ENCODE measurements at regions not wholly inside any gene's neighbourhood (a gene's known extent, or its start where the extent isn't known, plus 50 kb on each side); places are given as distances from the start of the nearest gene placed in this dataset.

DNA sequence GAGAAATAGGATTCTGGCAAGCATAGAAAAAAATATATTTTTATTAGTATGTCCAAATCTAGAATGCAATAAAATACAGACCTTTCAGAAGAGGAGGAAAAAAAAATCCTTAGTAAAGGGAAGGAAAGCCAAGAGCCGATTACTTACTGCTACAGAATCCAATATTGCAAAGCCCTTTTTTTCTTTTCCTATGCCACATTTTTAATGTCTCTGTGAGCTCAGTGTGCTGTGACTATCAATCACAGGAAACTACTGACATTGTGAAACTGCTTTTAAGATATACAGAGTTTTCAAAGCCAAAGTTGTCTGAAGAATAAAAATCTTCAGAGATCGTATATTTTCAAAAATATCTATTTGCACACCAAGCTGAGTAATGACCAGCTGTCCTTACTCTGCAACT is 120.4 kb downstream of the CHD9NB start:
- intact Hi-C loops (cut with micrococcal nuclease): no loop called here
- H3K36me3 Mint-ChIP-seq (ENCODE audit: low read depth): no peaks in the 10 kb centered on the region
- DNase-seq (no peak), ATAC-seq (no peak)
- ChIA-PET POLR2A (no interaction called here), CTCF (no interaction called here)
- H3K27ac Mint-ChIP-seq: no peak overlapping the region
- TF ChIP-seq, protein P1, sequence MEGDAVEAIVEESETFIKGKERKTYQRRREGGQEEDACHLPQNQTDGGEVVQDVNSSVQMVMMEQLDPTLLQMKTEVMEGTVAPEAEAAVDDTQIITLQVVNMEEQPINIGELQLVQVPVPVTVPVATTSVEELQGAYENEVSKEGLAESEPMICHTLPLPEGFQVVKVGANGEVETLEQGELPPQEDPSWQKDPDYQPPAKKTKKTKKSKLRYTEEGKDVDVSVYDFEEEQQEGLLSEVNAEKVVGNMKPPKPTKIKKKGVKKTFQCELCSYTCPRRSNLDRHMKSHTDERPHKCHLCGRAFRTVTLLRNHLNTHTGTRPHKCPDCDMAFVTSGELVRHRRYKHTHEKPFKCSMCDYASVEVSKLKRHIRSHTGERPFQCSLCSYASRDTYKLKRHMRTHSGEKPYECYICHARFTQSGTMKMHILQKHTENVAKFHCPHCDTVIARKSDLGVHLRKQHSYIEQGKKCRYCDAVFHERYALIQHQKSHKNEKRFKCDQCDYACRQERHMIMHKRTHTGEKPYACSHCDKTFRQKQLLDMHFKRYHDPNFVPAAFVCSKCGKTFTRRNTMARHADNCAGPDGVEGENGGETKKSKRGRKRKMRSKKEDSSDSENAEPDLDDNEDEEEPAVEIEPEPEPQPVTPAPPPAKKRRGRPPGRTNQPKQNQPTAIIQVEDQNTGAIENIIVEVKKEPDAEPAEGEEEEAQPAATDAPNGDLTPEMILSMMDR (IDR thresholded peaks at IDR 0.05): no peak
- peaks cover 8% of the 10 kb centered on the region for H3K9me3 Mint-ChIP-seq
- H3K4me3 Mint-ChIP-seq: no peak overlapping the region
- H3K27me3 Mint-ChIP-seq: peaks cover 6% of the 10 kb centered on the region
- H3K4me1 Mint-ChIP-seq (ENCODE audit: low read depth): no peaks in the 10 kb centered on the region

DNA sequence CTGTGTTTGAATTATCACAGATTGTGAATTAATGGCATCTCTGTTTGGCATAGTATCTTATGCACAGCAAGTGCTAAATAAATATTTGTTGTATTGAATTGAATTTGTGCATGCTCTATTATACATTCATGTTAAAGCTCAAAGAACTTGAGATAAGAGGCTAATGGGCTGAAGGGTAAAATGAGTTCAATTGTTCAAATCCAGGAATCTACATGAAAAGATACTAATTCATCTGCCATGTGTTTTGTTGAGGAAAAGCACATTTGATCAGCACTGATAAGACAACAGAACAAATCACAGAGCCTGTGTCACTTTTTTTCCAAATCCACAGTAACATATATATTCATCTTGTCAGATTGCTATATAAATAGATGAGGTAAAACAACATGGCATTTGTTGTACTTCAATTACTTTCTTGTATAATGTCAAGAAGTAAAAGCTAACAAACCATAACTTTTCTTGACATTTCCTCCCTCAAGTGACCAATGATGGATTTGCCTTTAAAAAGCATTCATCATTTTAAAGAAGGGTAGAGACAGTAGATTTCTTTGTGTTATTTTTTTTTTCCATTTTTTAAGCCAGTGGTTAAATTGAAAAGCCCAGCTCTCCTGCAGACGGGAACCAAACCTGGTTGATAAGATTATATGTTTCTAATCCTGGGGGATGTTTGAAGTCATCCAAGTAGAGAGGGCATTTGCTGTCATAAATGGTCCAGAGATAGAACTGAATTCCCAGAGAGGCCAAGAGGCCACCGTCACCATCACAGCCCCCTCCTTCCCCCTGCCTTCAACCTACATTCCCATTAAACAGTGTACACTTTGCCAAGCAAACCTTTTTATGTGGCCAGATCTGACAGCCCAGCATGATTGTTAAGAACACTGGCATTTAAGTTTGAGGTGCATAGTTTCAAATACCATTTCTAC is 123.0 kb downstream of the CHD9NB start:
- TF ChIP-seq, protein P1 (IDR thresholded peaks at IDR 0.05): no peak
- peaks cover 9% of the 10 kb centered on the region for H3K9me3 Mint-ChIP-seq
- no peaks in the 10 kb centered on the region for H3K36me3 Mint-ChIP-seq (ENCODE audit: low read depth)
- CTCF ChIA-PET: no interaction called here
- H3K4me3 Mint-ChIP-seq: no peak overlapping the region
- no peak overlapping the region for H3K27ac Mint-ChIP-seq
- no peak for DNase-seq
- no peak for ATAC-seq
- intact Hi-C loops (cut with micrococcal nuclease): no loop called here
- H3K4me1 Mint-ChIP-seq (ENCODE audit: low read depth): peaks cover 4% of the 10 kb centered on the region
- H3K27me3 Mint-ChIP-seq: peaks cover 4% of the 10 kb centered on the region
- POLR2A ChIA-PET: no interaction called here

DNA sequence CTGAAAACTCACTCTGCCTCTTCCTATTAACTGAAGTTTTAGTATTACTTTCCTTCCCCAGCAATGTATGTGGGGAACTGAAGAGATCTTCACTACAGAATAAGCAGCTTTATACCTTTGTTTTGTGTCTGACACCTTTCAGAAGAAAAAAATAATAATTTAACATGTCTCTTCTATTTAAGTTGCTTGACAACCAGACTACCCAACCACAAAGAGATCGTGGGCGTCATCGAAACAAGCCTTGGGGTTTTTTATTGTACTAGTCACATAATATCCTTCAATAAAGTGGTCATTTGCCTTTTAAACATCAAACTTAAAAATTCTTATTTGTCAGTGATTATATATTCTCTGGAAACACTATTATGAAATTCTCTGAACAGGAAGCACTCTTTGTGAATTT is 123.7 kb downstream of the CHD9NB start:
- TF ChIP-seq, protein P1 (IDR thresholded peaks at IDR 0.05): no peak
- no peak for ATAC-seq
- no peaks in the 10 kb centered on the region for H3K36me3 Mint-ChIP-seq (ENCODE audit: low read depth)
- peak; percentile 27 for DNase-seq
- H3K27ac Mint-ChIP-seq: no peak overlapping the region
- H3K4me3 Mint-ChIP-seq: no peak overlapping the region
- peaks cover 8% of the 10 kb centered on the region for H3K27me3 Mint-ChIP-seq
- H3K9me3 Mint-ChIP-seq: peaks cover 9% of the 10 kb centered on the region
- H3K4me1 Mint-ChIP-seq (ENCODE audit: low read depth): peaks cover 4% of the 10 kb centered on the region
- ChIA-PET CTCF (no interaction called here), POLR2A (no interaction called here)
- intact Hi-C loops (cut with micrococcal nuclease): no loop called here

DNA sequence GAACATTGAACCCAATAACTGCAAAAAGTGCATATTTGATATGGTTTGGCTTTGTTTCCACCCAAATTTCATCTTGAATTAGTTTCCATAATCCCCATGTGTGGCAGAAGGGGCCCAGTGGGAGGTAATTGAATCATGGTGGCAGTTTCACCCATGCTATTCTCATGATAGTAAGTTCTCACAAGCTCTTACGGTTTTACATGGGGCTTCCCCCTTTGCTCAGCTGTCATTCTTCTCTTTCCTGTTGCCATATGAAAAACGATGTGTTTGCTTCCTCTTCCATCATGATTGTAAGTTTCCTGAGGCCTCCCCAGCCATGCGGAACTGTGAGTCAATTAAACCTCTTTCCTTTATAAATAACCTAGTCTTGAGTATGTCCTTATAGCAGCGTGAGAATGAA is 127.6 kb downstream of the CHD9NB start:
- no peak overlapping the region for H3K27ac Mint-ChIP-seq
- intact Hi-C loops (cut with micrococcal nuclease): no loop called here
- H3K27me3 Mint-ChIP-seq: peaks cover 16% of the 10 kb centered on the region
- ChIA-PET CTCF (interaction anchor here (1.1 kb wide), 1 partner anchor 403 kb away, joined by 3 read pairs; no protein-coding TSS in a partner anchor), POLR2A (no interaction called here)
- no peak overlapping the region for H3K4me3 Mint-ChIP-seq
- DNase-seq: peak; percentile 31
- peak; percentile 56 for ATAC-seq
- TF ChIP-seq, protein P1 (IDR thresholded peaks at IDR 0.05): no peak
- peaks cover 4% of the 10 kb centered on the region for H3K4me1 Mint-ChIP-seq (ENCODE audit: low read depth)
- no peaks in the 10 kb centered on the region for H3K36me3 Mint-ChIP-seq (ENCODE audit: low read depth)
- peaks cover 2% of the 10 kb centered on the region for H3K9me3 Mint-ChIP-seq

DNA sequence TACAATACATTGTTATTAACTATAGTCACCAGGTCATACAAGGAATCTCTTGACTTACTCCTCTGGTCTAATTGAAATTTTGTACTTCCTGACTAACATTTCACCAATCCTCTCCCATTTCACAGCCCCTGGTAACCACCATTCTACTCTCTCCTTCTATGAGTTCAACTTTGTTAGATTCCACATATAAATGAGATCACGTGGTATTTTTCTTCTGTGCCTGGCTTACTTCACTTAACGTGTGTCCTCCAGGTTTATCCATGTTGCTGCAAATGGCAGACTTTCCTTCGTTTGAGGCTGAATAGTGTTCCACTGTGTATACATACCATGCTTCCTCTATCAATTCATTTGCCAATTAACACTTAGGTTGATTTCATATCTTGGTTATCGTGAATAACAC is 128.5 kb downstream of the CHD9NB start:
- TF ChIP-seq, protein P1 (IDR thresholded peaks at IDR 0.05): no peak
- H3K9me3 Mint-ChIP-seq: peaks cover 2% of the 10 kb centered on the region
- intact Hi-C loops (cut with micrococcal nuclease): no loop called here
- no peak overlapping the region for H3K27ac Mint-ChIP-seq
- DNase-seq (no peak), ATAC-seq (no peak)
- no peak overlapping the region for H3K4me3 Mint-ChIP-seq
- peaks cover 15% of the 10 kb centered on the region for H3K27me3 Mint-ChIP-seq
- H3K36me3 Mint-ChIP-seq (ENCODE audit: low read depth): no peaks in the 10 kb centered on the region
- peaks cover 4% of the 10 kb centered on the region for H3K4me1 Mint-ChIP-seq (ENCODE audit: low read depth)
- CTCF ChIA-PET: no interaction called here
- POLR2A ChIA-PET: no interaction called here

All from activated CD8-positive, alpha-beta T cell treated with anti-CD3 and anti-CD28 coated beads for 36 hours (primary cell).